Stimulated activated CD4-positive, alpha-beta T cell treated with anti-CD3 and anti-CD28 coated beads, Interleukin-12 subunit alpha, Interleukin-12 subunit beta, amount 100 ng/mL, for 48 hours (primary cell): ENCODE measurements at regions not wholly inside any gene's neighbourhood (a gene's known extent, or its start where the extent isn't known, plus 50 kb on each side); places are given as distances from the start of the nearest gene placed in this dataset.

ENCODE experiments used
- DNase-seq, 3 donors: peaks; one replicate each; pipeline ENCODE4 v3.0.0-alpha.2; 2020; ENCODE audit warnings: low read depth in 2 of 3, low spot score in 1 of 3

GRCh38 chr5:17690473-17690872, 56.2 kb downstream of the TAF11L14 start:
- no peak for DNase-seq

- no peak for DNase-seq
These were observed 57.5 kb downstream of the TAF11L14 start for GRCh38 chr5:17691762-17692161.

- no peak for DNase-seq
These were observed 60.1 kb downstream of the TAF11L14 start for GRCh38 chr5:17694371-17694770.

- no peak for DNase-seq
These were observed 60.7 kb downstream of the TAF11L14 start for GRCh38 chr5:17694914-17695313.

- no peak for DNase-seq
These were observed 62.4 kb downstream of the TAF11L14 start for GRCh38 chr5:17696627-17697026.

- DNase-seq = no peak
These were observed 63.4 kb downstream of the TAF11L14 start for GRCh38 chr5:17697671-17698070.

- DNase-seq = no peak
These were observed 74.9 kb downstream of the TAF11L14 start for GRCh38 chr5:17709011-17709710.

- DNase-seq = no peak
These were observed 79.0 kb downstream of the TAF11L14 start for GRCh38 chr5:17713301-17713700.

GRCh38 chr5:17714186-17714585, 79.9 kb downstream of the TAF11L14 start:
- no peak for DNase-seq

GRCh38 chr5:17719592-17719991, 85.3 kb downstream of the TAF11L14 start:
- DNase-seq = no peak

GRCh38 chr5:17720071-17720470, 85.8 kb downstream of the TAF11L14 start:
- DNase-seq = no peak

GRCh38 chr5:17723876-17724275, 89.6 kb downstream of the TAF11L14 start:
- DNase-seq = no peak

GRCh38 chr5:17727098-17727497, 92.8 kb downstream of the TAF11L14 start:
- no peak for DNase-seq

GRCh38 chr5:17730421-17730820, 96.2 kb downstream of the TAF11L14 start:
- DNase-seq = no peak

- no peak for DNase-seq
These were observed 98.2 kb downstream of the TAF11L14 start for GRCh38 chr5:17732351-17732923.

GRCh38 chr5:17734011-17734410, 99.8 kb downstream of the TAF11L14 start:
- no peak for DNase-seq

- DNase-seq = no peak
These were observed 101.5 kb downstream of the TAF11L14 start for GRCh38 chr5:17735761-17736160.

GRCh38 chr5:17737092-17737491, 102.8 kb downstream of the TAF11L14 start:
- DNase-seq = no peak

- no peak for DNase-seq
These were observed 104.2 kb downstream of the TAF11L14 start for GRCh38 chr5:17738446-17738845.

GRCh38 chr5:17743580-17744435, 109.5 kb downstream of the TAF11L14 start:
- DNase-seq = no peak

- no peak for DNase-seq
These were observed 113.9 kb downstream of the TAF11L14 start for GRCh38 chr5:17748201-17748600.

GRCh38 chr5:17748941-17749340, 114.7 kb downstream of the TAF11L14 start:
- no peak for DNase-seq
